ENCODE measurements at regions not wholly inside any gene's neighbourhood (a gene's known extent, or its start where the extent isn't known, plus 50 kb on each side); places are given as distances from the start of the nearest gene placed in this dataset.
"Not testable (repeated sequence)": the region's sequence is repeated elsewhere in the genome, so short reads cannot be mapped to it uniquely, and the experiment has no call there.

DNA sequence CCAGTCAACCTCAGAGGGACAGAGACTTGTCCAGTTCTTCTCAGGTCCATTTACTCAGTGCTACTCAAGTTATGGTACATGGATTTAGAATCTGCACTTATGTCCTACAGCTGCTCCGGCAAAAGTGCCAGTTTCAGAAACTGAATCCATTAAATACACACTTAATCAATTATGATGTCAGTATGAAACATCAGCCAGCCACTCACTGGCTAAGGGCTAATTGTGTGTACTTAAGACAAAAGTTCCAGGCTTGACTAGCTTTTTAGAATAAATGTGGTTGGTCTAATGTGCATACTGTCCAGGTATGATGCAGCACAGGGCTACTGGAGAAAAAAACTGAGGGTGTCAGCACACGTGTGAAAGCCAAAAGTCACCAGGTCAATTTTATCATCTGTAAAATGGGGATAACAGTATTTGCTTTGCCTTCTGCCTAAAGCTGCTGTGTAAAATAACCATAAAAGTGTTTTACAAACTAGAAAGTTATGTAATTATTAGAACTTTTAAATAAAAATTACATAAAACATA, 55.4 kb upstream of the CYP2D6 start:
- Histone ChIP-seq H3K27me3 (no peaks in the 10 kb centered on the region), H3K27ac (no peak overlapping the region), H3K4me1 (peaks cover 0 to 35% (median 22%) of the 10 kb centered on the region in 4 donors), H3K9me3 (no peaks in the 10 kb centered on the region), H3K36me3 (no peaks in the 10 kb centered on the region), H3K4me3 (no peak overlapping the region)
- in situ Hi-C loops (cut with MboI; ENCODE audit: low pct_ligation_motif_present in 1 of 4, low pct_unique_long_range_greater_than_20kb in 1 of 4, low sequenced_read_pairs in 3 of 4) (no loop called here), intact Hi-C loops (cut with DNase I; ENCODE audit: low total_unique reads) (no loop called here)
- 77 to 81% methylated on average over 1 to 2 of the region's 2 CpGs for WGBS, 2 donors (ENCODE audit: low coverage in 1 of 2)
- no peak for DNase-seq
- no peak for TF ChIP-seq EP300 (IDR thresholded peaks at IDR 0.05; ENCODE audit: low read depth)
- TF ChIP-seq, protein P1, sequence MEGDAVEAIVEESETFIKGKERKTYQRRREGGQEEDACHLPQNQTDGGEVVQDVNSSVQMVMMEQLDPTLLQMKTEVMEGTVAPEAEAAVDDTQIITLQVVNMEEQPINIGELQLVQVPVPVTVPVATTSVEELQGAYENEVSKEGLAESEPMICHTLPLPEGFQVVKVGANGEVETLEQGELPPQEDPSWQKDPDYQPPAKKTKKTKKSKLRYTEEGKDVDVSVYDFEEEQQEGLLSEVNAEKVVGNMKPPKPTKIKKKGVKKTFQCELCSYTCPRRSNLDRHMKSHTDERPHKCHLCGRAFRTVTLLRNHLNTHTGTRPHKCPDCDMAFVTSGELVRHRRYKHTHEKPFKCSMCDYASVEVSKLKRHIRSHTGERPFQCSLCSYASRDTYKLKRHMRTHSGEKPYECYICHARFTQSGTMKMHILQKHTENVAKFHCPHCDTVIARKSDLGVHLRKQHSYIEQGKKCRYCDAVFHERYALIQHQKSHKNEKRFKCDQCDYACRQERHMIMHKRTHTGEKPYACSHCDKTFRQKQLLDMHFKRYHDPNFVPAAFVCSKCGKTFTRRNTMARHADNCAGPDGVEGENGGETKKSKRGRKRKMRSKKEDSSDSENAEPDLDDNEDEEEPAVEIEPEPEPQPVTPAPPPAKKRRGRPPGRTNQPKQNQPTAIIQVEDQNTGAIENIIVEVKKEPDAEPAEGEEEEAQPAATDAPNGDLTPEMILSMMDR (IDR thresholded peaks at IDR 0.05): no peak
- TF ChIP-seq POLR2AphosphoS5 (IDR thresholded peaks at IDR 0.05): no peak
- no peak for TF ChIP-seq POLR2A (IDR thresholded peaks at IDR 0.05)

GRCh38 chr22:42184852-42185251, 54.2 kb upstream of the CYP2D6 start:
- in situ Hi-C loops (cut with MboI; ENCODE audit: low pct_ligation_motif_present in 1 of 4, low pct_unique_long_range_greater_than_20kb in 1 of 4, low sequenced_read_pairs in 3 of 4): no loop called here
- TF ChIP-seq POLR2A (IDR thresholded peaks at IDR 0.05): no peak
- no peak for TF ChIP-seq POLR2AphosphoS5 (IDR thresholded peaks at IDR 0.05)
- no peak for TF ChIP-seq EP300 (IDR thresholded peaks at IDR 0.05; ENCODE audit: low read depth)
- TF ChIP-seq, protein P1 (IDR thresholded peaks at IDR 0.05): no peak
- WGBS, 2 donors (ENCODE audit: low coverage in 1 of 2): 91 to 100% methylated on average over 2 to 4 of the region's 4 CpGs
- intact Hi-C loops (cut with DNase I; ENCODE audit: low total_unique reads): no loop called here
- Histone ChIP-seq H3K9me3 (no peaks in the 10 kb centered on the region), H3K27ac (no peak overlapping the region), H3K4me1 (peaks cover 0 to 44% (median 29%) of the 10 kb centered on the region in 4 donors), H3K27me3 (no peaks in the 10 kb centered on the region), H3K36me3 (no peaks in the 10 kb centered on the region), H3K4me3 (no peak overlapping the region)
- no peak for DNase-seq

- H3K9me3 ChIP-seq; in situ Hi-C loops (cut with MboI; ENCODE audit: low pct_ligation_motif_present in 1 of 4, low pct_unique_long_range_greater_than_20kb in 1 of 4, low sequenced_read_pairs in 3 of 4); H3K27me3 ChIP-seq; H3K4me3 ChIP-seq; H3K36me3 ChIP-seq; intact Hi-C loops (cut with DNase I; ENCODE audit: low total_unique reads): not testable (repeated sequence)
- 66 to 71% methylated on average over 9 to 11 of the region's 11 CpGs for WGBS, 2 donors (ENCODE audit: low coverage in 1 of 2)
- peak overlapping the region in 3 of 4 donors; percentile 2 to 45 (median 25) for H3K27ac ChIP-seq
- H3K4me1 ChIP-seq: peaks cover 0 to 38% (median 25%) of the 10 kb centered on the region in 4 donors
- DNase-seq: peak; percentile 24
Measured at GRCh38 chr22:42183461-42184059, 53.0 kb upstream of the CYP2D6 start.

GRCh38 chr22:42180349-42180842, 49.8 kb upstream of the CYP2D6 start:
- Histone ChIP-seq H3K9me3 (no peaks in the 10 kb centered on the region), H3K36me3 (no peaks in the 10 kb centered on the region), H3K27ac (peak overlapping the region; percentile 16 to 48 (median 42)), H3K27me3 (no peaks in the 10 kb centered on the region), H3K4me3 (no peak overlapping the region), H3K4me1 (peaks cover 0 to 47% (median 31%) of the 10 kb centered on the region in 4 donors)
- peak; percentile 16 for DNase-seq
- WGBS, 2 donors (ENCODE audit: low coverage in 1 of 2): 16 to 39% methylated on average over 5 to 6 of the region's 6 CpGs
- in situ Hi-C loops (cut with MboI; ENCODE audit: low pct_ligation_motif_present in 1 of 4, low pct_unique_long_range_greater_than_20kb in 1 of 4, low sequenced_read_pairs in 3 of 4): no loop called here
- TF ChIP-seq POLR2AphosphoS5 (IDR thresholded peaks at IDR 0.05) (no peak), POLR2A (IDR thresholded peaks at IDR 0.05) (no peak), EP300 (IDR thresholded peaks at IDR 0.05; ENCODE audit: low read depth) (no peak)
- TF ChIP-seq, protein P1 (IDR thresholded peaks at IDR 0.05): no peak
- intact Hi-C loops (cut with DNase I; ENCODE audit: low total_unique reads): no loop called here

Data from transverse colon (tissue), 4 donors.